ENCODE measurements at regions not wholly inside any gene's neighbourhood (a gene's known extent, or its start where the extent isn't known, plus 50 kb on each side); places are given as distances from the start of the nearest gene placed in this dataset.

- no peak for FAIRE-seq
These were observed 1134.4 kb upstream of the TSPY4 start for GRCh38 chrY:8202837-8203236.

- FAIRE-seq, result no peak
These were observed 1096.1 kb upstream of the TSPY4 start for GRCh38 chrY:8241144-8241543.

- FAIRE-seq, result no peak
These were observed 1063.5 kb upstream of the TSPY4 start for GRCh38 chrY:8273807-8274206.

- FAIRE-seq, result no peak
These were observed 1032.2 kb upstream of the TSPY4 start for GRCh38 chrY:8305021-8305420.

GRCh38 chrY:8324113-8324512 is 1013.2 kb upstream of the TSPY4 start:
- FAIRE-seq, result no peak

GRCh38 chrY:8326944-8327343 is 1010.3 kb upstream of the TSPY4 start:
- no peak for FAIRE-seq

GRCh38 chrY:8327708-8328354 is 1009.4 kb upstream of the TSPY4 start:
- no peak for FAIRE-seq

GRCh38 chrY:8329431-8329830 is 1007.8 kb upstream of the TSPY4 start:
- FAIRE-seq, result no peak

- FAIRE-seq, result no peak
These were observed 1007.3 kb upstream of the TSPY4 start for GRCh38 chrY:8329929-8330328.

GRCh38 chrY:8333328-8333727 is 1003.9 kb upstream of the TSPY4 start:
- FAIRE-seq, result no peak

GRCh38 chrY:8335299-8335835 is 1001.9 kb upstream of the TSPY4 start:
- FAIRE-seq, result no peak

- FAIRE-seq, result no peak
These were observed 1001.0 kb upstream of the TSPY4 start for GRCh38 chrY:8336112-8336774.

- FAIRE-seq, result no peak
These were observed 996.3 kb upstream of the TSPY4 start for GRCh38 chrY:8341000-8341399.

- no peak for FAIRE-seq
These were observed 995.1 kb upstream of the TSPY4 start for GRCh38 chrY:8342173-8342572.

- no peak for FAIRE-seq
These were observed 986.0 kb upstream of the TSPY4 start for GRCh38 chrY:8351241-8351640.

- FAIRE-seq, result no peak
These were observed 985.1 kb upstream of the TSPY4 start for GRCh38 chrY:8352201-8352600.

- no peak for FAIRE-seq
These were observed 979.1 kb upstream of the TSPY4 start for GRCh38 chrY:8358161-8358560.

- no peak for FAIRE-seq
These were observed 975.5 kb upstream of the TSPY4 start for GRCh38 chrY:8361715-8362114.

GRCh38 chrY:8377491-8377890 is 959.8 kb upstream of the TSPY4 start:
- no peak for FAIRE-seq

- FAIRE-seq, result no peak
These were observed 957.5 kb upstream of the TSPY4 start for GRCh38 chrY:8379800-8380199.

- no peak for FAIRE-seq
These were observed 955.8 kb upstream of the TSPY4 start for GRCh38 chrY:8381425-8381824.

GRCh38 chrY:8386053-8386452 is 951.2 kb upstream of the TSPY4 start:
- FAIRE-seq, result no peak

- no peak for FAIRE-seq
These were observed 948.8 kb upstream of the TSPY4 start for GRCh38 chrY:8388512-8388911.

- no peak for FAIRE-seq
These were observed 947.0 kb upstream of the TSPY4 start for GRCh38 chrY:8390310-8390709.

GRCh38 chrY:8393246-8393645 is 944.0 kb upstream of the TSPY4 start:
- no peak for FAIRE-seq

Data from islet of Langerhans (tissue), 1 donor.